ENCODE measurements at regions not wholly inside any gene's neighbourhood (a gene's known extent, or its start where the extent isn't known, plus 50 kb on each side); places are given as distances from the start of the nearest gene placed in this dataset.

DNA sequence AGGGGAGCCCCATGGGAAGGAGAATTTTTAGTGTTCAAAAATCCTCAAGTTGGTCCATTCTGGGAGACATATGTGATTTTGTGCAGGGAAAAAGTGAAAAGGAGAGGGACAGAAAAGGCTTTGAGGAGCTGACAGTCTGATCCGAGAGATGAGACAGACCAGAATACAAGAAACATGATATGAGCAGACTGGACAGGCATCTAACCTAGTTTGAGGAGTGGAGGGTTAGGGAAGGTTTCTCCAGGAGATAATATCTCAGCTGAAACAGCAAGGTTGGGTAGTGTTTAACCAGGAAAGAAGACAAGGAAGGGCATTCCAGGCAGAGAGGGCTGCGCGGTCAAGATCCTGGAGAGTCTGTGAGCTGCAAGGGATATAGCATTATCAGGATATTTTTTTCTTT is 101.4 kb upstream of the NCAM1 start:
- TF ChIP-seq, protein P1, sequence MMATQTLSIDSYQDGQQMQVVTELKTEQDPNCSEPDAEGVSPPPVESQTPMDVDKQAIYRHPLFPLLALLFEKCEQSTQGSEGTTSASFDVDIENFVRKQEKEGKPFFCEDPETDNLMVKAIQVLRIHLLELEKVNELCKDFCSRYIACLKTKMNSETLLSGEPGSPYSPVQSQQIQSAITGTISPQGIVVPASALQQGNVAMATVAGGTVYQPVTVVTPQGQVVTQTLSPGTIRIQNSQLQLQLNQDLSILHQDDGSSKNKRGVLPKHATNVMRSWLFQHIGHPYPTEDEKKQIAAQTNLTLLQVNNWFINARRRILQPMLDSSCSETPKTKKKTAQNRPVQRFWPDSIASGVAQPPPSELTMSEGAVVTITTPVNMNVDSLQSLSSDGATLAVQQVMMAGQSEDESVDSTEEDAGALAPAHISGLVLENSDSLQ (IDR thresholded peaks at IDR 0.05): no peak
- TF ChIP-seq SP1 (IDR thresholded peaks at IDR 0.05) (no peak), LEF1 (IDR thresholded peaks at IDR 0.05; ENCODE audit: borderline replicate concordance) (no peak), FOXM1 (IDR thresholded peaks at IDR 0.05; ENCODE audit: borderline replicate concordance) (no peak), ZNF384 (IDR thresholded peaks at IDR 0.05) (no peak), BHLHE40 (IDR thresholded peaks at IDR 0.05; ENCODE audit: borderline replicate concordance) (no peak), FOXK2 (IDR thresholded peaks at IDR 0.05) (no peak), FOXA1 (IDR thresholded peaks at IDR 0.05) (no peak), TARDBP (IDR thresholded peaks at IDR 0.05) (no peak), NFRKB (IDR thresholded peaks at IDR 0.05) (no peak), SUZ12 (IDR thresholded peaks at IDR 0.05) (no peak)
